HG03575 (cell line): ENCODE measurements at regions not wholly inside any gene's neighbourhood (a gene's known extent, or its start where the extent isn't known, plus 50 kb on each side); places are given as distances from the start of the nearest gene placed in this dataset.

Source experiments
- ATAC-seq: cut with Tn5 transposase; IDR thresholded peaks from one replicate; pipeline ENCODE4 v1.9.1; 2021; ENCODE audit not compliant: unreplicated experiment, insufficient number of reproducible peaks, low FRiP score; ENCODE audit errors: extremely low read depth

DNA sequence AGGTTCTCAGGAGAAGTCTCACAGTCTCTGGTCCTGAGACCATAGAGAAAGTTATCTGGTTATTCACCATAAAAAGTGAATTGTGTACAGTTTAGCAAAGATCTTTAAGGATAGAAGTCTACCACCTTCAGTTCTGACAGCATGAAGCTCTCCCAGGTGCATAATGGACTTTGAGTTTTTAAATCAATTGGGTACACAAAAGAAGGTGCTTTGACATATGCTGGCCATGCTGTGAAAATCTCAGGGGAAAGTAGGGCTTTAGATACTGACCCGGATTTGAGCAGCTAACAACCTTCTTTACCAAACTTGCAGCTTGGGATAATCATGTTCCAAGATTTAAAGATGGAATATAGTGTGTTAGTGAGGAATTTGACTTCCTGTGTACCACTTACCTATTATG, 264.2 kb downstream of the ZSWIM6 start:
- no peak for ATAC-seq

DNA sequence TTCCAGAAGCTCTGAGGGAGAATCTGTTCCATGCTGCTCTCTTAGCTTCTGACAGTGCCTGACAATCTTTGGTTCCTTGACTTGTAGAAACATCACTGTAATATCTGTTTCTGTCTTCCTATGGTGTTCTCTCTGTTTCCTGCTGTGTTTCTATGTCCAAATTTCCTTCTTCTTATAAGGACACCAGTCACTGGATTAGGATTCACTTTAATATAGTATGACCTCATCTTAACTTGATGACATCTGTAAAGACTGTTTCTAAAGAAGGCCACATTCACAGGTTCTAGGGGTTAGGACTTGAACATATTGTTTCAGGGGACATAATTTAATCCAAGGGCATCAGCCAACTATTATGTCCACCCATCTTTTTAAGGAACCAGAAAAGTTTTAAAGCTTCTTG, 265.6 kb downstream of the ZSWIM6 start:
- no peak for ATAC-seq

DNA sequence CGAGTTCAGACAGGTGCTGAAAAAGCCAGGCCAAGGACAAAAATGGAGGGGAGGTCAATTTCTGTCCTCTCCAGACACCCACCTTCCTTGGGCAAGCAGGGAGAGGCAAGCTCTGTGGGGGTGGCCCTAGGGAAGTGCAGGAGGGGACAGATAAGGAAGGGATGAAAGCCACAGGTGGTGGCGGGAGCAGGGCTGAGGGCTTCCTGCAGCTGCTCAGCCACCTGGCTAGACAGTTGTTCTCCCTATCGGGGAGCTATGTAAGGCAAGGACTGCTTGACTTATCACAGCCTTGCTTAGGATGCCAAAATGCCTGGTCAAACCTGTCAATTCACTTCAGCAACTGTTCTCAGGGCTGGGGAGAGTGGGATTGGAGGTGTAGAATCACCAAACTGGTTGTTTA, 266.1 kb downstream of the ZSWIM6 start:
- no peak for ATAC-seq

DNA sequence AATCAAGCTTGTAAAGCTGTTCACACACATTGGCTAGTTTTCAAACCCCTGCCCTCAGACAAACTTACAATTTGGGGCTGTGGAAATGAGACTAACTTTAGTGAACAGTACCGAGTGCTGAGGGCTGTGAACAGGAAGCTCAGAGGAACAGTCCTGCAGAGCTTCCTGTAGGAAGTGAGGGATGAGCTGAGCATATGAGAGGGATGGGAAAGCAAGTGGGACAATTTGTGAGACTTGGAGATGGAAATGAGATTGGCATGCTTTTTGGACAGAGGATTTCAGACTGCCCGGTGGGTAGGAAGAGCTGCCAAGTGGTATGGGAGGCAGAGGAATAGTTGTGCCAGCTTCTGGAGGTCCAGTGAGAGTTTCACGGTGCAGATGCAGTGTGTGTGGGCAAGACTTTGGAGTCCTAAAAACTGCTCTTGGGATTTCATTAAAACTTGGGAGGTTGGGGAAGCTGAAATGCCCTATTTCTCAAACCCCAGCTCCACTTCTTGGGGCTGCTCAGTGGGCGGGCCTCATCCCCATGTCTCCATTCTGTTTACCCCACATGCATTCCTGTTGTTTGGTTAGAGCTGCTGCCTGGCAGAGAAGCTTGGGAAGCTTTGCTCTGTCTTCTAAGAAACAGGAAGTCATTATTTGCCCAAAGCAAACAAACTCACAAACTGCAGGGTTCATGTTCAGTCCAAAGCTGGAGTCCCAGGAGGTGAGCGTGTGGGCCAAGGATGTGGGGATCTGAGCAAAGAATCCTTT, 267.5 kb downstream of the ZSWIM6 start:
- no peak for ATAC-seq

DNA sequence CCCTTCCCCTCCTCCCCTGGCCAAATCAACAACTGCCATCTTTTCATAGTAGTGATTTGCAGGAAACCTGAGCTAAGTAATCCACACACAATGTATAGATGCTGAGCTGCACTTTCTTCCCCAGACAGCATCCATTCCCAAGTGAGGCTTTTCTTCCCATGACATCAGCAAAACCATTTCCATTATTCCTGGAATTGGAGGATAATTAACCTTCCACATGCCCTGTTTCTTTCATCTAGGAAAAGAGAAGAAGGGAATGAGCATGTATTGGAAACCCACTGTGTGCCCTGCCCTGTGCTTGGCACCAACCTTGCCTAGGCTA, 268.0 kb downstream of the ZSWIM6 start:
- ATAC-seq, result no peak

DNA sequence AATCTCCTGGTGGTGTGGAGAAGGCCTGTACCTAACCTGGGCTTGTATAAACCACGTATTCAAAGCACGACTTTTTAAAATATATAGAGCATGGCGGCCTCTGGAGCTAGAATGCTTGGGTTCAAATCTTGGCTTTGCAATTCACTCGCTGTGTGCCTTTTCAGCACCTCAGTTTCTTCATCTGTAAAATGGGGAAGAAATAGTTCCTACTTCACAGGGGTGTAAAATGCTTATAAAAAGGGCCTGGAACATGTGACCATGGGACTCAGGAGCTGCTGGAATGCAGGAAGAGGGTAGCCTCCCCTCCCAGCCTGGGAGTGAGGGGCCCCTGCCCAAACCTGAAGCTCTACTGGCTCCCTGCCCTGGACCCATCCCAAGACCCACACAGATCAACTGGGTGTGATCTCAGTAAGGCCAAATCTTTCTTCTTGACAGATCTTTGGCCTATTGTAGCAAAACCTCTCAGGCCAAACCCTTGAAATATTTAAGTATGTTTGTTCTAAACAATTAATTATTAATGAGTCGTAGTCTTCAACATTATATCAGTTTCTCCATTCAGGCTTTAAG, 269.0 kb downstream of the ZSWIM6 start:
- no peak for ATAC-seq

DNA sequence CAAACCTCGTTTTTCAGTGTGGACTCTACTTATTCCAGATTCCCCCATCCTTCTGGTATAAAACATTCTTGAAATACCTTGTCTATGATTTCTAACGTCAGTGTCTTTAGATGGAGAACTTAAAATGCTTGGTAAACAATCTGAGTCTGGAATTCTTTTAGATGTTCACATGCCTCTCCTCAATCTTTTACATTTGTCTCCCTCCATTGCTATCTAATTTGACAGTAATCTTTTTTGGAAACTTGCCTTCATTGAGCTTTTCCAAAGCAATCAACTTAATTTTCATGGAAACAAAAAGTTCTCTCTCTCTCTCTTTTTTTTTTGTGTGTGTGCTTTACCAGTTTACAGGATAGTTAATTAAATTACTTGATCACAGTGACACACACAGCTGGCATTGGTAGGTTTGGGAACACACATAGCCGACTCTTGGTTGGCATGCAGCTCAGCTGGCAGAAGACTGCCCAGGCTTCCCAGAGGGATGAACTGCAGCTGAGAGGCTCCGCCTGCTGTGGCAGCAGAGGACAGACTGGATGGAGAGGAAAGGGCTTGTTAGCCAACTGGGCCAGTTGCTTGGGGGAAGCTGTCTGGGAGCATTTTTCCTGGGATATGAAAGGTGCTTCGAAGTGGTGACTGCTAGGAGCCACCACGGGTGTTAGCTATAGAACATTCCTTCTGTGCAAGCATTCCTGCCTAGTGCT, 271.3 kb downstream of the ZSWIM6 start:
- no peak for ATAC-seq

DNA sequence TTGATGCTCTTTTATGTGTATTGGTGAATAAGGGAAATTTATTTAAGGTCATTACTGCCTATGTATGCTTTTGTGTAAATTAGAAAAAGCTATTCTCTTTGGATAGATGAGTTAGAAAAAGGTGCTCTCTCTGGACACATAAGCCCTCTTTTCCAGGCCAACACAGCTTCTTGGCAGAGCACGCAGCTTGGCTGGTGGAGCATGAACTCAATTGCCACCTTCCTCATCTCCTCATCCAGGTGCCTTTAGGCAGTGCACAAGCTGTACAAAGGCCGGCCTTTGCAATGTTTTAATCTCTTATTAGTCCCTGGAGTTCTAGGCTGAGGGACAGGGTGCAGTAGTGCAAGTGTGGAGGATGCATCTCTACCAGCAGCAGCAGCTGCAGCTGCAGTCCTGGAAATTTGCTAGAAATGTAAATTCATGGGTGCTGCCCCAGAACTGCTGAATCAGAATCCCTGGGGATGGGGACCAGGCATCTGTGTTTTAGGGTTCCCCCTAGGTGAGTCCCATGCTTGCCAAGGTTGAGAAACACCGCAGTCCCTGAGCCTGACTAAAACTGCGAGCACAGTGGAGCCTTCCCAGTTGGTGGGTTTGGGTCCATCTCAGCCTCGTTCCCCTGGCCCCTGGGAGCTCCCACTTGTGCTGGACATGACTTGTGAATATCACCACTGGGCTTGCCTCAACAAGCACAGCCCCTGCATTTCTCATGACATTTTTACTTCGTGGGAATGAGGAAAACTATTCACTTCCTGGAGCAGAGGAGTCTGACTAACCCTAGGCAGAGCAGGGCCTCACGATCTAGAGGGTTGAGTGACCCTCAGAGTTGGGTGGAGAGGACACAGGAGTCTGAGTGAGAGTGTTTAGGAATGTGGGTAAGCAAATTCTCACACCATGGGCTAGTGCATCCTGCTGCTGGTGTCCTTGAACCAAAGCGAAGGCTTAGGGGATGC, 272.3 kb downstream of the ZSWIM6 start:
- no peak for ATAC-seq

DNA sequence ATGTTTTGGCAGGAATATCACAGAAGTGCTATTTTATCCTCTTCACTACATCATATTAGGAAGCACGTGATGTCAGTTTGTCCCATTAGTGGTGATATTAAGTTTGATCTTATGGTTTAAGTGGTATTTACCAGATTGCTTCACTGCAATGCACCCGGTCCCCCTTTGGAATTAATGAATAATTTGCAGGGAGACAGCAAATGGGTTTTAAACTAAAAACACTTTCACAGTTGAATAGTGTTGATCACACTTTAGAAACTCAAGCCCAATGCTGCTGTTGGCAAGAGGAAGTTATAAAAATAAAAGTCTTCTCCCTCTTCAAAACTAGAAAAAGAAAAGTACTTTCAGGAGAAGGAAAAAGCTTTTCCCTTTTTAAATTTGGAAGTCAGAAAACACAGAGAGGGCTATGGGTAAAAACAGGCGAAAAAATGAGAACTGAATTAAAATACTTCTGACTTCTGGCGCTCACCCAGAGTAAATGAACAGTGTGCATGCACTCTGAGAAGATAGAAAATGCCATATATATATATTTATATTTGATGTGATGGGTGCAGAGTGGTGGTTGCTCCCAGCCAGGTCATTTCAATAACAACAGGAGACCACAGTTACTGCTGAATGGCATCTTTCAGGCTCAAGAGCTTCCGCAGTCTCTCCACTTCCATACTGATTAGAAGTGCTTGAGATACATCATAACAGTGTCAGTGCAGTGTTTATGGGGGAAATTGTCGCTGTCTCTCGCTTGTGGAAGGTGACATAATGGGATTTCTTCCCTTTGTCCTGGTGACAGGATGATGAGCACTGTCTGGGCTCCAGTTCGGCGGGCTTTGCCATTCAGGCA, 278.0 kb downstream of the ZSWIM6 start:
- no peak for ATAC-seq

DNA sequence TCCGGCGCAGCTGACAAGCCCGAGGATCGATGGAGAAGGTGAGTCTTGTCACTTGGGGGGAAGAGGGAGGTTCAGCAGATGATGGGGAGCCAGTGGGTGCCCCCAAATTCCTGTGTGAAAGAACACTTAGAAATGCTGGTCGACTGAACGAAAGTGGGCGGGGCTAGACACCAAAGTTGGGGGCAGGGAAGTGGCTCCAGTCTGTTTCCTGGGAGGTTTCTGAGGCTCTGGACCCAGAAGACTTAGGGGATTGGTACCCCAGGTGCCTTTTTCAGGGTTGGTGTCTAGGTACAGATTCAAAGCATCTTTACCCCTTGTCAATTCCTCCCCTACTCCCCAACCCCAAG, 278.6 kb downstream of the ZSWIM6 start:
- no peak for ATAC-seq

DNA sequence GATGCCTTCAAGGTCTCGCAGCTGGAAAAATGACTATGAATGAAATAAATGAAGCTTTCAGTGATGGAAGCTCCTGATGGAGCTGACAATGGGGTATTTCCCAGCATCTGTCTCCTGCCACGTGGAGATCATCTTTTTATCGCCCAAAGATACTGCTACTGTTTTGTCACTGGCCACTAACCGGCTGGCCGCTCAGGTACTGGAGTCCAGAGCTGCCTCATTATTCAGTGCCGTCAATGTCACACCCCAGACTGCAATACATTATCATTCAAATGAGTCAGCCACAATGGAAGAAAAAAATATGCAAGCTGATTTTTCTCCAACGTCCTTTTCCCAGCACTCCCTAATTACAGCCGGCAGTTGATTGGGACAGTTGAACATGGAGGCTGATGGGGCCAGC, 280.4 kb downstream of the ZSWIM6 start:
- no peak for ATAC-seq

DNA sequence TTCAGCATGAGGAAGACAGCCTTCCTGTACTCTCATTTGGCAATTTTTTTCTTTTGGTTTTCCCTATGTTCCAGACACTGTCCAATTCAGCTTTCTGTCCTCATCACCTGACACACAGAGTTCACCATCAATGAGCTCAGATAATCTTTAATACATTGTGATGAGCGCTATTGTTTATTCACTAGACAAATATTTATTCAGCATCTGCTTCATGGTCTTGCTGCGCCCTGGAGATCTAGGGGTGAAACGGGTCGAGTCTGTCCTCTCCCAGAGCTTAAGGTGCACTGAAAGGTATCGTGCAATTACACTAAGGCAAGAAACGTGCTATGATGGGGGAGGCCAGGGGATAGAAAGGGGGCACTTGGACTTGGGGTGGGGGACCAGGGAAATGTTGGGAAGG, 281.6 kb downstream of the ZSWIM6 start:
- no peak for ATAC-seq

DNA sequence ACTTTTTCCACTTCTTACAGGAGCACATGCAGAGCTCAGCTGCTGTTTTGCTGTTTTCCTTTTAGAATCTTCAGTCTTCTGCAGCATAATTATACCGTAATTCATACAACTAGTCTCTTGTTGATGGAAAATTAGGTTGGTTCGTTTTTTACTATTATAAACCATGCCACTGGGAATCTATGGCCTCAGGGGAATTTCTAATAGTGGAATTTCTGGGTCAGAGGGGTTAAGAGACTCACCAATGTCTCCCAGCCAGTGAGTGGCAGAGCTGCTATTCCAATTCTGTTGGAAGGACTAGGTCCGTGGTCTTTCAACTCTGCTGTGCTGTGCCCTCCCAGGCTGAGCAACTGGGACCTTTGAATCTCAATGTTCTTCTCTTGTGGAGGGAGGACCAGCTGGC, 282.5 kb downstream of the ZSWIM6 start:
- no peak for ATAC-seq

DNA sequence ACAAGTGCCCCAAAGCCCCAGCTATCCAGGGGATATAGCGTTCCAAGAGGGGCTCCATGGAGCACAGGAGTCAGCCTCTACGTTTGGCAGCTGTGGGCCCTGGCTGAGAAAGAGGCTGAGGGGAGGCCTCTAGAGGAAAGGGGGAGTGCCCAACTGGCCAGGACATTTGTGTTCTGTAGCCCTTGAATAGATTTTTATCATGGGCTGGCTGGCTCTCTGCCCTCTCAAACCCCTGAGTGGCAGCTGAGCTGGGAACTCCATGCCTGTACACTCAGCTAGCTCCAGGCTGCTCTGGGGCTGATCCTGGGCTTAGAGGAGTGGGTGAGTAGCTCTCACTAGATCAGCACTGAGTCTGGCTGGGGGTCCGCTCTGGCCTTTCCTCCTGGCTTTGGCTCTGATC, 285.0 kb downstream of the ZSWIM6 start:
- ATAC-seq, result no peak

DNA sequence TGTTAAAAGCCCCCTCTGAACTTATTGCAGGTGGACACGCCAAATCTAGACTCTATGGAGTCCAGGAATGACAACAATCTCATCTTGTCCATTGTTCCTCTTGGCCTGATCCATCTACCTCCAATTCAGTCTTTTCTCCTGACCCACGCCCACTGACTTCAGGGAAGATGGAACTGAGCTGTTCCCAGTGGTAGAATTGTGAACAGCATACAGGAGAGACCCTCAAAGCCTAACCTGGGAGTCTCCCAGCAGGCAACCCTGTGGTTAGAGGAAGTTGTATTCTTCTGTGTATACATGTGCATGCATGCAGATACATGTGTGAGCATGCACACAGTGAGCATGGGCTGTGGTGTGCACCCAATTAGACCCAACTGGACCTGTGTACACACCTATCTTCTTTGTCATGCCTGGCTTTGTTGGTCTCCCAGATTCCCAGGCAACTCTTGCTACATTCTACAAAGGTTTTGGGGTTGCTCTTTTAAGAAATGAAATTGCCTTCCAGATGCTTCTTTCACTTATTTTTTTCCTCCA, 286.0 kb downstream of the ZSWIM6 start:
- ATAC-seq, result no peak

DNA sequence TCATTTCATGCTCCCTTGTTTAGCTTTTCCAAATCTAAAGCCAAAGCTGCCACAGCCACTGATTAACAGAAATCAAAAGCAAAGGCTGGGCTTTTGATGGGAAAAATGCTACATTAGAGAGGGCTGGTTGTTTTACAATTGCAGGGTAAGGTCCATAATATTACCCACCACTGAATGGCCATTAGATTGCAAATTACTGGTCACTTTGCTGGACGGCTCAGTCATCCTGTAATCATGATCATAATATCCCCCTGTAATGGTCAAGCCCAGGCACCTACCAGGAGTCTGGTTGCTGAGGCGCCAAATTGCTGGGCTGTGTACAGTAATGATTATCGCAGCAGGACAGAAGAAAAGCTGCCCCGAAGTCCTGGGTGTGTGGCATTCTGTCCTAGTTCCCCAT, 286.5 kb downstream of the ZSWIM6 start:
- ATAC-seq, result no peak

DNA sequence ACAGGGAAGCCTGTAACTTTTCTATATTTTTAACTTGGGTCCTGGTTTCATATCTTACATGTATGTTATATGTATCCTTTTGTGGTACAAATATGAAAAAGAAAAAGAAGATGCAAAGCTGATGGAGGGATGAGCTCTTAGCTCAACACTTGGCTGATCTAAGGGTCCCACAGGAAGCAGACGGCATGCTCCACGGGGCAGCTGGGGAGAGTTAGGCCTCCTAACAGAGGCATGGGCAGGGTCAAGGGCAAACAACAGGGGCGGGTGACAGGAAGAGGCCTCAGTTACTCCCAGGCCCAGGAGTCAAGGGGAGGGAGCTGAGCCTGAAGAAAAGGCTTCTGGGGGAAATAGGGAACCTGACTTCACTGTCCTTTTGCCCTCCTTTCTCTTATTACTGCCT, 287.2 kb downstream of the ZSWIM6 start:
- ATAC-seq, result no peak

DNA sequence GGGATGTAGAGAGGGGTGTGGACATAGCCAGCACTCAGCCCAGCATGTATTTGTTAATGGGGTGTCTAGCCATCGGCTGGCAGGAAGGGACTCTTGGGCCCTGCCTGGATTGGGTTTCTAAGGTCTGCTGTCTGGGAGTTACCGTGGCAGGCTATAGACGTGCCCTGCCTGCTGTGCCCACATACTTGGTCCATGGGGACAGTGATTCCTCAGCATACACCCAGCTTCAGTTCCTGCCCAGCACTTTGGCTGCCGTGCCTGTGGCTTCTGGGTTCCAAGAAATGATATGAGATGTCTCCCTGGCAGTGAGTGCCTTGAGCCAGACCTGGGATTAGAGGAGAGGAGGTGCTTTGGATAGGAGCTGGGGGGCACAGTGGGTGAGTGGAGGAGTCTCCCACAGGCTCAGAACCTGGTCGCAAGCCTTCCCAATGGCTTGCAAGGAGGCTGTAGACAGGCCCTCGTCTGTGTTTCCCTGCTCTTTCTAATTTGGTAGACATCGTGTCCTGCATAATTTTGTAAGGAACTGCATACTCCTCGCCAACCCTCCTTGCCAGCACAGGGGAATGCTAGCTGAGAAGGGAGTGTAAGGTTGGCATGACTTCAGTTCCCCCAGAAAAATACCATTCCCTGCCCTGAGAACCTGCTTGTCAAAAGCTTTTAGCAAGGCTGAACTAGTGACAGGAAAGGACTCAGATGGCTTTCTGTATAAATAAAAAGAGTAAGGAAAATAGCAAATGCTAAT, 287.9 kb downstream of the ZSWIM6 start:
- ATAC-seq, result no peak
